ENCODE measurements at regions not wholly inside any gene's neighbourhood (a gene's known extent, or its start where the extent isn't known, plus 50 kb on each side); places are given as distances from the start of the nearest gene placed in this dataset.

DNA sequence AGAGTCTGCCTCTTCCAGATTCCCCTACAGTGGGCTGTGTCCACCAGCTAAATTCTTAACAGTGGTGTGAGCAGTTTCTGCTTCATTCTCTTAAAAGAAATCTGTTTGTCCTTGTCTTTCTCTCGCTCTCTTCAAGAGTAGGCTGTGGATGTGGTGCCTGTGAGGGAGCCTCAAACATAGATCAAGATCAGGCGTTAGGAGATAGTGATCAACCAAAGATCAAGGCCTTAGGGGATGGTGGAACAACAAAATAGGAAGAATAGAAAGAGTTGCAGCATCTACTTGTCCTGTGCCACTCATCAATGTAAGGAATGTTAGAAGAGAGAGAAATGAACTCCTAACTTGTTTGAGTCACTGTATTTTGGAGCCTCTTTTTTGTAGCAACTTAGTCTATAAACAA lies 144.2 kb downstream of the AASDH start:
- Histone ChIP-seq H3K27ac (replicated peaks) (no peak overlapping the region), H3K4me3 (replicated peaks; ENCODE audit: insufficient read depth, low read length) (no peak overlapping the region), H3K27me3 (ENCODE audit: insufficient read depth, poor library complexity, severe bottlenecking) (no peaks in the 10 kb centered on the region)
- TF ChIP-seq, protein P1, sequence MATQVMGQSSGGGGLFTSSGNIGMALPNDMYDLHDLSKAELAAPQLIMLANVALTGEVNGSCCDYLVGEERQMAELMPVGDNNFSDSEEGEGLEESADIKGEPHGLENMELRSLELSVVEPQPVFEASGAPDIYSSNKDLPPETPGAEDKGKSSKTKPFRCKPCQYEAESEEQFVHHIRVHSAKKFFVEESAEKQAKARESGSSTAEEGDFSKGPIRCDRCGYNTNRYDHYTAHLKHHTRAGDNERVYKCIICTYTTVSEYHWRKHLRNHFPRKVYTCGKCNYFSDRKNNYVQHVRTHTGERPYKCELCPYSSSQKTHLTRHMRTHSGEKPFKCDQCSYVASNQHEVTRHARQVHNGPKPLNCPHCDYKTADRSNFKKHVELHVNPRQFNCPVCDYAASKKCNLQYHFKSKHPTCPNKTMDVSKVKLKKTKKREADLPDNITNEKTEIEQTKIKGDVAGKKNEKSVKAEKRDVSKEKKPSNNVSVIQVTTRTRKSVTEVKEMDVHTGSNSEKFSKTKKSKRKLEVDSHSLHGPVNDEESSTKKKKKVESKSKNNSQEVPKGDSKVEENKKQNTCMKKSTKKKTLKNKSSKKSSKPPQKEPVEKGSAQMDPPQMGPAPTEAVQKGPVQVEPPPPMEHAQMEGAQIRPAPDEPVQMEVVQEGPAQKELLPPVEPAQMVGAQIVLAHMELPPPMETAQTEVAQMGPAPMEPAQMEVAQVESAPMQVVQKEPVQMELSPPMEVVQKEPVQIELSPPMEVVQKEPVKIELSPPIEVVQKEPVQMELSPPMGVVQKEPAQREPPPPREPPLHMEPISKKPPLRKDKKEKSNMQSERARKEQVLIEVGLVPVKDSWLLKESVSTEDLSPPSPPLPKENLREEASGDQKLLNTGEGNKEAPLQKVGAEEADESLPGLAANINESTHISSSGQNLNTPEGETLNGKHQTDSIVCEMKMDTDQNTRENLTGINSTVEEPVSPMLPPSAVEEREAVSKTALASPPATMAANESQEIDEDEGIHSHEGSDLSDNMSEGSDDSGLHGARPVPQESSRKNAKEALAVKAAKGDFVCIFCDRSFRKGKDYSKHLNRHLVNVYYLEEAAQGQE (IDR thresholded peaks at IDR 0.05; ENCODE audit: insufficient replicate concordance, low read depth) = no peak
- TF ChIP-seq, protein P2, sequence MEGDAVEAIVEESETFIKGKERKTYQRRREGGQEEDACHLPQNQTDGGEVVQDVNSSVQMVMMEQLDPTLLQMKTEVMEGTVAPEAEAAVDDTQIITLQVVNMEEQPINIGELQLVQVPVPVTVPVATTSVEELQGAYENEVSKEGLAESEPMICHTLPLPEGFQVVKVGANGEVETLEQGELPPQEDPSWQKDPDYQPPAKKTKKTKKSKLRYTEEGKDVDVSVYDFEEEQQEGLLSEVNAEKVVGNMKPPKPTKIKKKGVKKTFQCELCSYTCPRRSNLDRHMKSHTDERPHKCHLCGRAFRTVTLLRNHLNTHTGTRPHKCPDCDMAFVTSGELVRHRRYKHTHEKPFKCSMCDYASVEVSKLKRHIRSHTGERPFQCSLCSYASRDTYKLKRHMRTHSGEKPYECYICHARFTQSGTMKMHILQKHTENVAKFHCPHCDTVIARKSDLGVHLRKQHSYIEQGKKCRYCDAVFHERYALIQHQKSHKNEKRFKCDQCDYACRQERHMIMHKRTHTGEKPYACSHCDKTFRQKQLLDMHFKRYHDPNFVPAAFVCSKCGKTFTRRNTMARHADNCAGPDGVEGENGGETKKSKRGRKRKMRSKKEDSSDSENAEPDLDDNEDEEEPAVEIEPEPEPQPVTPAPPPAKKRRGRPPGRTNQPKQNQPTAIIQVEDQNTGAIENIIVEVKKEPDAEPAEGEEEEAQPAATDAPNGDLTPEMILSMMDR (IDR thresholded peaks at IDR 0.05; ENCODE audit: insufficient read depth, low read length) = no peak
- TF ChIP-seq GABPA (IDR thresholded peaks at IDR 0.05; ENCODE audit: low read depth) (no peak), POLR2AphosphoS5 (IDR thresholded peaks at IDR 0.05; ENCODE audit: low read depth) (no peak), SPI1 (IDR thresholded peaks at IDR 0.05; ENCODE audit: borderline replicate concordance, low read depth) (no peak)
- DNase-seq (ENCODE audit: low read depth in 1 of 2, low spot score in 1 of 2) = no peak

DNA sequence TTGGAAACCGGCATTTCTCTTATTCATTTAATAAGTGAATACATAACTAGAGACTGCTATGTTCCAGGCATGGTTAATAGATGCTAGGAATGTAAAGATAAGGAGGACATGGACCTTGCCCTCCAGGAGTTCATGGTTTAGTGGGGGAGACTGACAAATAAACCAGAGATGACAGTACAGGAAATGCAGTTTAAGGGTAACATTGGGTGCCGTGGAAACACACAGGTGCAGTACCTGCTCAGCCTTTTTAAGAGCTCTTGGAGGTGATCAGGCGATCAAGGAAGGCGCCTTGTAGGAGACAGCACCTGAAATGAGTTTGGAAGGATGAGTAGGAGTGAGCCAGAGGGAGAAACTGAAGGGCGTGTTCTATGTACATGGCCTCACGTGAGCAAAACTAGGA lies 145.8 kb downstream of the AASDH start:
- H3K27ac ChIP-seq (replicated peaks) = no peak overlapping the region
- DNase-seq (ENCODE audit: low read depth in 1 of 2, low spot score in 1 of 2) = no peak
- H3K27me3 ChIP-seq (ENCODE audit: insufficient read depth, poor library complexity, severe bottlenecking) = no peaks in the 10 kb centered on the region
- no peak overlapping the region for H3K4me3 ChIP-seq (replicated peaks; ENCODE audit: insufficient read depth, low read length)
- TF ChIP-seq POLR2AphosphoS5 (IDR thresholded peaks at IDR 0.05; ENCODE audit: low read depth) = no peak
- no peak for TF ChIP-seq SPI1 (IDR thresholded peaks at IDR 0.05; ENCODE audit: borderline replicate concordance, low read depth)
- no peak for TF ChIP-seq GABPA (IDR thresholded peaks at IDR 0.05; ENCODE audit: low read depth)
- TF ChIP-seq, protein P2 (IDR thresholded peaks at IDR 0.05; ENCODE audit: insufficient read depth, low read length) = no peak
- TF ChIP-seq, protein P1 (IDR thresholded peaks at IDR 0.05; ENCODE audit: insufficient replicate concordance, low read depth) = no peak

DNA sequence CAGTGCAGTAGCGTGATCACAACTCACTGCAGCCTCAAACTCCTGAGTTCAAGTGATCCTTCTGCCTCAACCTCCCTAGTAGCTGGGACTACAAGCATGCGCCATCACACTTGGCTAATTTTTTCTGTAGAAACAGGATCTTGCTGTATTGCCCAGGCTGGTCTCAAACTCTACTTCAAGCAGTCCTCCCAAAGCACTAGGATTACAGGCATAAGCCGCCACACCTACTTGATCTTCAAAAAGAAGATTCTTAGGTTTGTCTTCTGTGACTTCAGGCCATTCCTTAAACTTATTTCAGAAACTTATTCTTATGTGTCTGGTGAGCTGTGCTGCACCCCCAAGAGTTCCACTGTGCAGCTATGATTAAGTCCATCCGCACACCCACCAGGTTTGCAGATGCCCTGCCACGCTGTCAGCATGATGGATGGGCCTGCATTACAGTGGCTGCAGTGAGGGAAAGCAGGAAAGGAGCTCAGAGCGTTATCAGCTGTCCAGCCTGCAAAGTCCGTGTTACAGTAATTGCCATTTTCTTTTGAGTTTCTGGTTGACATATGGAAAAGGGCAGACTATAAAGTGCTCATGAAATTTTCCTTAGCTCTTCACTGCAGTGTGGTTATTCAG lies 146.6 kb downstream of the AASDH start:
- Histone ChIP-seq H3K4me3 (replicated peaks; ENCODE audit: insufficient read depth, low read length) (no peak overlapping the region), H3K27ac (replicated peaks) (no peak overlapping the region), H3K27me3 (ENCODE audit: insufficient read depth, poor library complexity, severe bottlenecking) (no peaks in the 10 kb centered on the region)
- no peak for DNase-seq (ENCODE audit: low read depth in 1 of 2, low spot score in 1 of 2)
- TF ChIP-seq, protein P2 (IDR thresholded peaks at IDR 0.05; ENCODE audit: insufficient read depth, low read length) = no peak
- TF ChIP-seq SPI1 (IDR thresholded peaks at IDR 0.05; ENCODE audit: borderline replicate concordance, low read depth) = no peak
- TF ChIP-seq, protein P1 (IDR thresholded peaks at IDR 0.05; ENCODE audit: insufficient replicate concordance, low read depth) = no peak
